ENCODE measurements at regions not wholly inside any gene's neighbourhood (a gene's known extent, or its start where the extent isn't known, plus 50 kb on each side); places are given as distances from the start of the nearest gene placed in this dataset.
A peak's percentile ranks its signal among the peaks of the same experiment; 100 is the strongest.

- Histone ChIP-seq H3K27me3 (ENCODE audit: control insufficient read depth, insufficient read depth, low read length, poor library complexity, severe bottlenecking) (no peaks in the 10 kb centered on the region), H3K4me3 (ENCODE audit: low read length) (no peak overlapping the region), H3K4me1 (ENCODE audit: control insufficient read depth, insufficient read depth, low read length) (no peaks in the 10 kb centered on the region), H3K9me3 (ENCODE audit: control insufficient read depth, low read length) (no peaks in the 10 kb centered on the region), H3K9ac (ENCODE audit: extremely low read depth, low read length, poor library complexity, severe bottlenecking) (no peak overlapping the region), H3K36me3 (ENCODE audit: control insufficient read depth, insufficient read depth, low read length) (no peaks in the 10 kb centered on the region), H3K27ac (ENCODE audit: low read depth, low read length) (peak overlapping the region; percentile 60)
- Mint-ChIP-seq H3K4me1 (no peaks in the 10 kb centered on the region), H3K4me3 (no peak overlapping the region), H3K9me3 (no peaks in the 10 kb centered on the region), H3K27ac (no peak overlapping the region), H3K27me3 (ENCODE audit: insufficient read depth) (no peaks in the 10 kb centered on the region), H3K36me3 (ENCODE audit: low read depth) (no peaks in the 10 kb centered on the region)
- DNase-seq = no peak
- 68 to 69% methylated on average over 2 to 3 of the region's 3 CpGs for WGBS, 2 experiments (ENCODE audit: insufficient coverage in 1 of 2, insufficient read length in 1 of 2)
- no peak for TF ChIP-seq CTCF (conservative IDR thresholded peaks at IDR 0.05)
Observed at GRCh38 chr6:150761771-150762170, 103.7 kb upstream of the MTHFD1L start.

GRCh38 chr6:150764334-150765066, 101.0 kb upstream of the MTHFD1L start:
- H3K4me1 ChIP-seq (ENCODE audit: control insufficient read depth, insufficient read depth, low read length) = no peaks in the 10 kb centered on the region

GRCh38 chr6:150765067-150765764, 100.3 kb upstream of the MTHFD1L start:
- H3K27me3 Mint-ChIP-seq (ENCODE audit: insufficient read depth) = no peaks in the 10 kb centered on the region
- no peaks in the 10 kb centered on the region for H3K9me3 ChIP-seq (ENCODE audit: control insufficient read depth, low read length)
- no peak overlapping the region for H3K27ac ChIP-seq (ENCODE audit: low read depth, low read length)
- no peaks in the 10 kb centered on the region for H3K36me3 ChIP-seq (ENCODE audit: control insufficient read depth, insufficient read depth, low read length)
- H3K27me3 ChIP-seq (ENCODE audit: control insufficient read depth, insufficient read depth, low read length, poor library complexity, severe bottlenecking) = no peaks in the 10 kb centered on the region
- TF ChIP-seq CTCF (conservative IDR thresholded peaks at IDR 0.05) = no peak
- H3K4me3 Mint-ChIP-seq = no peak overlapping the region
- 78 to 83% methylated on average over 5 to 9 of the region's 10 CpGs for WGBS, 2 experiments (ENCODE audit: insufficient coverage in 1 of 2, insufficient read length in 1 of 2)
- no peak for DNase-seq
- no peak overlapping the region for H3K9ac ChIP-seq (ENCODE audit: extremely low read depth, low read length, poor library complexity, severe bottlenecking)
- H3K9me3 Mint-ChIP-seq = no peaks in the 10 kb centered on the region
- no peak overlapping the region for H3K4me3 ChIP-seq (ENCODE audit: low read length)
- peaks cover 6% of the 10 kb centered on the region for H3K4me1 Mint-ChIP-seq
- H3K27ac Mint-ChIP-seq = no peak overlapping the region
- no peaks in the 10 kb centered on the region for H3K4me1 ChIP-seq (ENCODE audit: control insufficient read depth, insufficient read depth, low read length)
- no peaks in the 10 kb centered on the region for H3K36me3 Mint-ChIP-seq (ENCODE audit: low read depth)

More at GRCh38 chr6:150764334-150765066, 101.0 kb upstream of the MTHFD1L start:
- H3K27ac ChIP-seq (ENCODE audit: low read depth, low read length) = no peak overlapping the region
- H3K27me3 ChIP-seq (ENCODE audit: control insufficient read depth, insufficient read depth, low read length, poor library complexity, severe bottlenecking) = no peaks in the 10 kb centered on the region
- H3K9me3 ChIP-seq (ENCODE audit: control insufficient read depth, low read length) = no peaks in the 10 kb centered on the region
- peaks cover 6% of the 10 kb centered on the region for H3K4me1 Mint-ChIP-seq
- DNase-seq = no peak
- WGBS, 2 experiments (ENCODE audit: insufficient coverage in 1 of 2, insufficient read length in 1 of 2) = 91 to 96% methylated on average over 7 to 10 of the region's 10 CpGs
- H3K36me3 ChIP-seq (ENCODE audit: control insufficient read depth, insufficient read depth, low read length) = no peaks in the 10 kb centered on the region
- H3K4me3 ChIP-seq (ENCODE audit: low read length) = no peak overlapping the region
- no peak for TF ChIP-seq CTCF (conservative IDR thresholded peaks at IDR 0.05)
- no peaks in the 10 kb centered on the region for H3K9me3 Mint-ChIP-seq
- H3K36me3 Mint-ChIP-seq (ENCODE audit: low read depth) = no peaks in the 10 kb centered on the region
- no peak overlapping the region for H3K27ac Mint-ChIP-seq
- no peak overlapping the region for H3K9ac ChIP-seq (ENCODE audit: extremely low read depth, low read length, poor library complexity, severe bottlenecking)
- no peak overlapping the region for H3K4me3 Mint-ChIP-seq
- no peaks in the 10 kb centered on the region for H3K27me3 Mint-ChIP-seq (ENCODE audit: insufficient read depth)

All from endodermal cell (in vitro differentiated cells).